ENCODE measurements at regions not wholly inside any gene's neighbourhood (a gene's known extent, or its start where the extent isn't known, plus 50 kb on each side); places are given as distances from the start of the nearest gene placed in this dataset.

GRCh38 chr6:102582569-102582968 is 1189.1 kb downstream of the GRIK2 start:
- no peak for DNase-seq (ENCODE audit: low spot score)

DNA sequence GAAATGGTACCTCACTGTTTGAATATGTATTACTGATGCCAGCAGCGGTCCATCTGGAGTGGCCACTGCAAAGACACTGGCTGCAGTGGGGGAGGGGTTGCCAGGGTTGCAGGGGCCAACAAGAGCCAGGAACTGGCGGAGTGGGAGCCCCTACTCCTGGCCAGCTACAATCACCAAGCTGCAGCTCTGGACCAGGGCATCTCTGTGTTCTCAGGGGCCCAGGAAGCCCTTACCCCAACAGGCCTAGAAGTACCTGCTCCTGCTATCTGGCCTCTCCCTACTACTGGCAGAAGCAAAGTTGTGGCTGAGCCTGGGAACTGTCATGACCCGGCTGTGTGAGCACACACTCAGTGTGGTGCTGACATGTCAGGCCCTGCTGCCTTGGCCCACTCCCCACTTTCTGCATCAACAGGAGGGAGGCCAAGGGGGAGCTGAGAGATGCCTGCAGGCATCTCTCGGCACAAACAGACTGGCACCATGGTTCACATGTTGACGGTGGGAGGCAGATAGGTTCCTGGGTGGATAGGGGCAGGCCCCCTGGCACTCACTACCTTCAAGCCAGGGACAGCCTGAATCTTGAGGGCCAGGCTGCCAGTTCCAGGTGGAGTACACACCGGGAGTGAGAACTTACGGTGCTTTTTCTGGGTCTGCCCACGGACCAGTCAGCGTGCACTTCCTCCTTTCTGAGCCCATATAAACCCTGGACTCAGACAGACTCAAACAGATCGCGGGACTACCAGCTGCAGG is 1188.0 kb downstream of the GRIK2 start:
- no peak for DNase-seq (ENCODE audit: low spot score)

DNA sequence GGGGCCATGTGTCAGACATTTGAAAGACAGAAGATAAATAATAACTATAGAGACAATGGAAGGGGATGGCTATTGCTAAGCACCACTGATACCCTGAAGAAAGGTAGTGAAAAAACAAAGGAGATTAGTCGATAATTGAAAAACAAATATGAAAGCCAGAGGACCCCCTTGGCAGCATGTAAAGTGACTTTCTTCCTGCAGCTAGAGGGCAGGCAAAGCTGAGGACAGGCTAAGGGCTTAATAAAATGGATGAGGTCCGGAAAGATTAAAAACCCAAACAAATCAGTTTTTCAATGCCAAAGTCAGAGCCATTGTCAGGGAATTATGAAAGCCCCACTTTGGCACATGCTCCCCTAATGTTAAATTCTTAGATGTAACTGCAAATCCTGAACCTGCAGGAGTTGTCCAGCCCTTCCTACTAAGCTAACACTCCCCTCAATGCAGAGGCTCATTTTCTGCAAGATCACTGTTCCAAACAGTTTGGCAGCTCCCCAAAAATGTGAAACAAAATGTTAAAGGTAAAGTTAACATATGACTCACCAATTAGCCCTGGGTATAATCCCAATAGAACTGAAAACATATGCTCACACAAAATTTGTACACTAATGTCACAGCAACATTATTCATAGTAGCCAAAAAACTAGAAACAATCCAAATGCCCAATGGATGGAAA is 1177.9 kb downstream of the GRIK2 start:
- no peak for DNase-seq (ENCODE audit: low spot score)

GRCh38 chr6:102562713-102563112 is 1169.2 kb downstream of the GRIK2 start:
- no peak for DNase-seq (ENCODE audit: low spot score)

DNA sequence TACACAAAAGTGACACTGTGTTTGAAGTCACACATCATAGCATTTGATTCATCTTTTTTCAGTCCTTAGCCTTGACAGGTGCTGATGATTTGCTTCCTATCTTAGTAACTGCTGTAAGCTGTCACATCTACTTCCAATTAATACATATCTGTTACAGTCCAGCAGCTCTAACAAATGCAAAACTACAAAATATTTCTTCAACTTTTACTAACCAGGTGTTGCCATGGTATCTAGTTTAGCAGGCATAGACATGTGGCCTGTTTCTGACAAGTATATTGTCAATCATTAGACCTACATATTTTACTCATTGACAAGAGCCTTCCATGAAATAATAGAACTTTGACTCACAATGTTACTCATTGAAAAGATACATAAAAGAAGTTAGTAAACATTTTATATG is 1159.7 kb downstream of the GRIK2 start:
- DNase-seq (ENCODE audit: low spot score), result no peak

- DNase-seq (ENCODE audit: low spot score), result no peak
Measured at GRCh38 chr6:102549221-102549874, 1155.8 kb downstream of the GRIK2 start.

GRCh38 chr6:102525336-102525735 is 1131.8 kb downstream of the GRIK2 start:
- DNase-seq (ENCODE audit: low spot score), result no peak

DNA sequence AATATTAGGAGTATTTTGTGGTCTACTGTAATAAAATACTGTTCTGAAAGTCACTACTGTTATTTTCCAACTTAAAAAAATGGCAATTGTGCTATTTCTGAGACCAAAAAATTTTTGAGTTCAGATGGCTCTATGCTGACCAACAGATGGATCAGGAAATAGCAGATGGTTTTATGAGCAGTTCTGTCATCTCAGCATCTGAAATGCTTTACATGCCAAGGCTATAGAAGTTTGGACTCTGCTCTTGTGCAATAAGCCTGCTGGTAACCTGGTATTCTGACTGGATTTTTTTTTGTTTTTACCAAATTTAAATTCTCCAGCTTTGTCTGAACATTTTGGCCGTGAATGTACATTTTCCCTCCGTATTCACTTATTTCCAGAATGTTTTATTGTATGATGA is 1127.5 kb downstream of the GRIK2 start:
- no peak for DNase-seq (ENCODE audit: low spot score)

DNA sequence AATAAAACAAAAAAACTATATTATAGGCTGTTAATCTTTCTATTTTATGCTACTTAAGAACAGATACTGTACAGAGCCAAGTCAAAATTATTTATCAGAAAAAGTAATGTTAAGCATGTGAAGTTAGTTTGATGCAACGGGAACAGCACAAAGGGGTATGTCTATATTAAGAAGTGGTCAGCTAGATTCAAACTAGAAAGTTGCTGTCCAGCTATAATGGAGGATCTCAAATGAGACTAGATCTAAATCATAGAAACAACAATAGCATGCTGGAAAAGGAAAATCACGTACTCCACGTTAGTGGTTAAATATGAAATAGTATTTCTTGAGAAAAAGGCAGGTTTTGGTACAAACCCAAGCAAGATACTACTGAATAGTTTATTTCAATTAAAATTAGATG is 1124.0 kb downstream of the GRIK2 start:
- DNase-seq (ENCODE audit: low spot score), result no peak

- DNase-seq (ENCODE audit: low spot score), result no peak
Measured at GRCh38 chr6:102501615-102502014, 1108.1 kb downstream of the GRIK2 start.

- no peak for DNase-seq (ENCODE audit: low spot score)
Measured at GRCh38 chr6:102494808-102495207, 1101.3 kb downstream of the GRIK2 start.

- no peak for DNase-seq (ENCODE audit: low spot score)
Measured at GRCh38 chr6:102493485-102493884, 1100.0 kb downstream of the GRIK2 start.

- no peak for DNase-seq (ENCODE audit: low spot score)
Measured at GRCh38 chr6:102488729-102489128, 1095.2 kb downstream of the GRIK2 start.

GRCh38 chr6:102485480-102485879 is 1092.0 kb downstream of the GRIK2 start:
- DNase-seq (ENCODE audit: low spot score), result no peak

DNA sequence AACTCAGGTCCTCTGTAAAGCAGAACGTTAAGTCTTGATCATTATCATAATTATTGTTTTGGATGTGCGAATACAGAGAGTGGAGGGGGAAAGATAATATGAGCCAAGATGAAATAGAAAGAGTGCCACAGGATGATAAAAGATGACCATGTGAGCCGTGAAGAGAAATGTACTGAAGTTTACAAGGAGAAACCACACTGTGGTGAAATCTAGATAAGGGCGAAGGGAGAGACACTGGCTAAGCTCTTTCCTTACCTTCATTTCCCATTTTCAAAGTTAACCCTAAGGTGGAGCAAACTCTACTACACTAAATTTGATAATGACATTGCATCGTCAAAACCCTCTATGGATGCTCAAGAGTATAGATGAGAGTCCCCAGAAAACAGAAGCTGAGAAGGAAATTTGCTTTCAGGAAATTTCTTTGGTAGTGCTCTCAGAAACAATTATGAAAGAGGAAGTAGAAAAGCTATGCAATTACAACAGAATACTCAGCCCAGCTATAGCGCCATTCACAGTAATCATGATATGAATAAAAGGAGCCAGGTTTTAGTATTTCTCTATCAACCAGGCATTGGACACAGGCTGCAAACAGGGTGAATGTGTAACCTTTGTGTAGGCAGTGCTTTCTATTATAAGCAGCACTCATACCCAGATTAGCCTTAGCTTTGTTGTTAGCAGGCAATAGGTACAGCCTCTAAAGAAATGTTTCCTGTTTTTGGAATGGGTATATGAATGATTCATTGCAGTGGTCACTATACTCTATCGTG is 1080.7 kb downstream of the GRIK2 start:
- no peak for DNase-seq (ENCODE audit: low spot score)

GRCh38 chr6:102458990-102459389 is 1065.5 kb downstream of the GRIK2 start:
- DNase-seq (ENCODE audit: low spot score), result no peak

- DNase-seq (ENCODE audit: low spot score), result no peak
Measured at GRCh38 chr6:102438171-102438570, 1044.7 kb downstream of the GRIK2 start.

DNA sequence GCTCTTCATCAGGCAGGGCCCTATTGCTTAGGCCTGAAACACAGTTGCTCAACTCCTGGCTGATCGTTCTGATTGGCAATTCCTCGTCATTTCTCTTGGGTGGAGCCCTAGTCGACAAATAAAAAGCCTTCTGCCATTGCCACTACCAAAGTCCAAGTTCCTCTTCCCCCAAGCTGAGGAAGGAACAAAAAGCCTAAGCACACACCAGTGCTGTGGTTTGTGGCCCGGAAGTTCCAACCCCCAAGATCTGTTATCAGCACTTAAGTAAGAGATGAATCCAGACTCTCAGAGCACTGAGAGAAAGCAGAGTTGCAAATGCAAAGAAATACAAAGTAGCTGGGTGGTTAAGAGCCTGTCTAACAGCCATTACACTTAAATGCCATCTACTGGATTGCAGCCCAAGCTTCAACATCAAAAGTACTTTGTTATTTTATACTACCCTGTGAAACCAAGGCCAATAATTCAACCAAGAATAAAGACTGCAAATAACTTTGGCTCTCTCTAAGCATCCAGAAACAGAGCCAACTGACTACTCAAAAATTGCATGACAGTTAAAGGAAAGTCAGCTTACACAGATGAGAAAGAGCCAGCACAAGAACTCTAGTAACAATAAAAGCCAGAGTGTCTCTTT is 1024.0 kb downstream of the GRIK2 start:
- no peak for DNase-seq (ENCODE audit: low spot score)

DNA sequence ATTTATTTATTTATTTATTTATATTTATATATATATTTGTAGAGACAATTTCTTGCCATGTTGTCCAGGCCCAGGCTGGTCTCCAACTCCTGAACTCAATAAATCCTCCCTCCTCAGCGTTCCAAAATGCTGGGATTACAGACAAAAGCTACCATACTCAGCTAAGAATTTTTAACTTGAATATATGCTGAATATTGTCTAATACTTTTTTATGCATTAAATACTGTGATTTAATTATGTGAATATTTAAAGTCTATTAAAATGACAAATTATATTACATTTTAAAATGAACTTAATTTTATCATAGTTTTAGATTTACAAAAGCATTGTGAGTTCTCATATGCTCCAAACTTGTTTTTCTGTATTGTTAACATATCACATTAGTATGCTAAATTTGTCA is 1022.4 kb downstream of the GRIK2 start:
- no peak for DNase-seq (ENCODE audit: low spot score)

DNA sequence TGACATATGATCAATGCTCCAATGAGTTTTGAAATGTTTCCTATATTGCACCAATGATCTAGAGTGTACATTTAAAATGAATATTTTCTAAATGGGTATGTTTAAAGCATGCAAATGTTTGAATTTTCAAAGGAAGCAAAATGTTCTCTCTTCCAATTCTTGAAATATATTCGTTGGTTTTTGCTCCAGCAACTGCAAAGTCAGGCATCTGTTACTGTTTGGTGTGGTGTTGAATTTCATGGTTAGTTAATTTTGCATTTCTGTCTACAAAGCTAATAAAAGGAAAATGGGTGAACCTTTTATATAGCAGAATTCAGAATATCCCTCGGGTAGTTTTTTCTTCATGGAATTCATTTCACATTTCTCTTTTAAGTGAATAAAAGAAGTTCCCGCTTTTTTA is 1018.3 kb downstream of the GRIK2 start:
- DNase-seq (ENCODE audit: low spot score), result no peak

- no peak for DNase-seq (ENCODE audit: low spot score)
Measured at GRCh38 chr6:102407886-102408741, 1014.6 kb downstream of the GRIK2 start.
